NOMO-1 (cell line): ENCODE measurements at regions not wholly inside any gene's neighbourhood (a gene's known extent, or its start where the extent isn't known, plus 50 kb on each side); places are given as distances from the start of the nearest gene placed in this dataset.
"Not testable (repeated sequence)": the region's sequence is repeated elsewhere in the genome, so short reads cannot be mapped to it uniquely, and the experiment has no call there.

ENCODE experiments used
- DNase-seq, 2 experiments: peaks; one replicate each; lab custom pipeline; 2025; ENCODE audit not compliant: unreplicated experiment in 2 of 2; lab: John Stamatoyannopoulos, UW

- DNase-seq = no peak
Measured at GRCh38 chr12:105574056-105574715, 243.7 kb downstream of the C12orf75 start.

- DNase-seq = no peak
Measured at GRCh38 chr12:105575235-105575634, 244.7 kb downstream of the C12orf75 start.

- no peak for DNase-seq
Measured at GRCh38 chr12:105576261-105576660, 245.8 kb downstream of the C12orf75 start.

GRCh38 chr12:105580821-105581352 is 250.4 kb downstream of the C12orf75 start:
- DNase-seq = no peak

- DNase-seq = no peak
Measured at GRCh38 chr12:105581420-105581819, 250.9 kb downstream of the C12orf75 start.

- no peak for DNase-seq
Measured at GRCh38 chr12:105585107-105585506, 254.6 kb downstream of the C12orf75 start.

GRCh38 chr12:105587237-105587636 is 256.7 kb downstream of the C12orf75 start:
- no peak for DNase-seq

GRCh38 chr12:105588106-105588505 is 257.6 kb downstream of the C12orf75 start:
- DNase-seq = no peak

GRCh38 chr12:105590571-105590970 is 260.1 kb downstream of the C12orf75 start:
- DNase-seq = no peak

- DNase-seq = no peak
Measured at GRCh38 chr12:105595440-105595839, 264.9 kb downstream of the C12orf75 start.

- DNase-seq = peak in 1 of 2 experiments; percentile 31
Measured at GRCh38 chr12:105596731-105597130, 266.2 kb downstream of the C12orf75 start.

- DNase-seq = no peak
Measured at GRCh38 chr12:105598031-105598430, 267.5 kb downstream of the C12orf75 start.

- DNase-seq = no peak
Measured at GRCh38 chr12:105600911-105601545, 270.5 kb downstream of the C12orf75 start.

- not testable (repeated sequence) for DNase-seq
Measured at GRCh38 chr12:105602312-105602711, 271.8 kb downstream of the C12orf75 start.

GRCh38 chr12:105604281-105604680 is 273.8 kb downstream of the C12orf75 start:
- not testable (repeated sequence) for DNase-seq

- not testable (repeated sequence) for DNase-seq
Measured at GRCh38 chr12:105606613-105607012, 276.1 kb downstream of the C12orf75 start.

- not testable (repeated sequence) for DNase-seq
Measured at GRCh38 chr12:105609001-105609400, 278.5 kb downstream of the C12orf75 start.

- no peak for DNase-seq
Measured at GRCh38 chr12:105610459-105610858, 280.0 kb downstream of the C12orf75 start.

- DNase-seq = no peak
Measured at GRCh38 chr12:105611340-105611739, 280.8 kb downstream of the C12orf75 start.

- no peak for DNase-seq
Measured at GRCh38 chr12:105613269-105613668, 282.8 kb downstream of the C12orf75 start.

GRCh38 chr12:105613887-105614286 is 283.4 kb downstream of the C12orf75 start:
- no peak for DNase-seq

- no peak for DNase-seq
Measured at GRCh38 chr12:105616971-105617540, 286.6 kb downstream of the C12orf75 start.
